Lung (tissue), 11 donors: ENCODE measurements at regions not wholly inside any gene's neighbourhood (a gene's known extent, or its start where the extent isn't known, plus 50 kb on each side); places are given as distances from the start of the nearest gene placed in this dataset.

Source experiments
- ATAC-seq: fragments of 200-7000 bp; cut with Tn5 transposase; one replicate; pipeline ENCODE4 v1.9.1; 2020; ENCODE audit warnings: moderate number of reproducible peaks; ENCODE audit not compliant: insufficient read depth, low FRiP score
- DNase-seq, 3 donors: peaks; one replicate each; pipeline ENCODE4 v3.0.0-alpha.2; 2013 to 2017
- H3K27ac ChIP-seq, 2 donors: one replicate each; pipeline ENCODE4 v1.5.1; 2013; ENCODE audit warnings: mild to moderate bottlenecking in 2 of 2, moderate library complexity in 2 of 2, control low read depth in 1 of 2, inconsistent platforms in 1 of 2, low read depth in 1 of 2, low read length in 1 of 2
- H3K27me3 ChIP-seq, 3 donors: one replicate each; pipeline ENCODE4 v1.5.1; 2013; ENCODE audit warnings: low read length in 2 of 3; ENCODE audit not compliant: control insufficient read depth in 3 of 3, insufficient read depth in 3 of 3
- H3K36me3 ChIP-seq, 4 donors: one replicate each; pipeline ENCODE4 v1.5.1; 2013; ENCODE audit warnings: low read length in 4 of 4, mild to moderate bottlenecking in 1 of 4, moderate library complexity in 1 of 4; ENCODE audit not compliant: control insufficient read depth in 4 of 4, insufficient read depth in 4 of 4
- H3K4me1 ChIP-seq, 5 donors: one replicate each; pipeline ENCODE4 v1.5.1; 2013; ENCODE audit warnings: low read length in 5 of 5, mild to moderate bottlenecking in 2 of 5, moderate library complexity in 1 of 5; ENCODE audit not compliant: control insufficient read depth in 5 of 5, insufficient read depth in 5 of 5
- H3K4me3 ChIP-seq: one replicate; pipeline ENCODE4 v1.5.1; 2013; ENCODE audit warnings: mild to moderate bottlenecking, control low read depth, moderate library complexity
- H3K9ac ChIP-seq, 2 donors: one replicate each; pipeline ENCODE4 v1.5.1; 2013; ENCODE audit warnings: low read length in 2 of 2, control low read depth in 1 of 2; ENCODE audit not compliant: insufficient read depth in 1 of 2
- H3K9me3 ChIP-seq, 4 donors: one replicate each; pipeline ENCODE4 v1.5.1; 2013; ENCODE audit warnings: low read length in 3 of 4, mild to moderate bottlenecking in 1 of 4, moderate library complexity in 1 of 4; ENCODE audit not compliant: control insufficient read depth in 4 of 4, insufficient read depth in 3 of 4
- CTCF ChIP-seq: IDR thresholded peaks from 2 replicates; pipeline ENCODE4 v1.5.1; 2012; ENCODE audit warnings: mild to moderate bottlenecking; ENCODE audit errors: control extremely low read depth, extremely low read depth
- WGBS, 2 donors: extraction: QIAGEN DNeasy Blood & Tissue Kit; methylation state at CpG; one replicate each; pipeline ENCODE4 v1.1.7; 2013; 5-methylcytosine and 5-hydroxymethylcytosine counted together
- donor health status: control.
- donor health status: control.
- donor health status: Bipolar disorder and iron deficiency.
- donor health status: healthy.
- donor health status: DM: yes; HTN: yes; CAD: no.

- no peak for TF ChIP-seq CTCF
- H3K9ac ChIP-seq: no peak overlapping the region
- H3K36me3 ChIP-seq: no peaks in the 10 kb centered on the region
- H3K27me3 ChIP-seq: no peaks in the 10 kb centered on the region
- ATAC-seq: no peak
- peaks cover 0 to 9% (median 2%) of the 10 kb centered on the region in 4 donors for H3K9me3 ChIP-seq
- H3K27ac ChIP-seq: no peak overlapping the region
- no peak overlapping the region for H3K4me3 ChIP-seq
- no peak for DNase-seq
- WGBS, 2 donors: 66 to 69% methylated on average over 6 of the region's 6 CpGs
- H3K4me1 ChIP-seq: no peaks in the 10 kb centered on the region
Observed at GRCh38 chr19:27705896-27706295, 1507.1 kb downstream of the UQCRFS1 start.

- DNase-seq (no peak), ATAC-seq (no peak)
- Histone ChIP-seq H3K4me3 (no peak overlapping the region), H3K27me3 (no peaks in the 10 kb centered on the region), H3K9ac (no peak overlapping the region), H3K9me3 (peaks cover 0 to 32% (median 1%) of the 10 kb centered on the region in 4 donors), H3K36me3 (no peaks in the 10 kb centered on the region), H3K27ac (no peak overlapping the region), H3K4me1 (peaks cover 0 to 3% (median 0%) of the 10 kb centered on the region in 5 donors)
- no peak for TF ChIP-seq CTCF
- WGBS, 2 donors: 63 to 69% methylated on average over 3 of the region's 3 CpGs
Observed at GRCh38 chr19:27694361-27695055, 1518.4 kb downstream of the UQCRFS1 start.

GRCh38 chr19:27691991-27692390 is 1521.0 kb downstream of the UQCRFS1 start:
- no peaks in the 10 kb centered on the region for H3K27me3 ChIP-seq
- WGBS, 2 donors: 67 to 68% methylated on average over 4 of the region's 4 CpGs
- no peak overlapping the region for H3K27ac ChIP-seq
- ATAC-seq (no peak), DNase-seq (no peak)
- no peaks in the 10 kb centered on the region for H3K36me3 ChIP-seq
- H3K9ac ChIP-seq: no peak overlapping the region
- H3K9me3 ChIP-seq: peaks cover 0 to 36% (median 1%) of the 10 kb centered on the region in 4 donors
- no peak overlapping the region for H3K4me3 ChIP-seq
- TF ChIP-seq CTCF: no peak
- peaks cover 0 to 3% (median 0%) of the 10 kb centered on the region in 5 donors for H3K4me1 ChIP-seq
